COR-L47 (cell line): ENCODE measurements at regions not wholly inside any gene's neighbourhood (a gene's known extent, or its start where the extent isn't known, plus 50 kb on each side); places are given as distances from the start of the nearest gene placed in this dataset.

Experiments
- DNase-seq: peaks from one replicate; lab custom pipeline; 2025; lab: John Stamatoyannopoulos, UW

DNA sequence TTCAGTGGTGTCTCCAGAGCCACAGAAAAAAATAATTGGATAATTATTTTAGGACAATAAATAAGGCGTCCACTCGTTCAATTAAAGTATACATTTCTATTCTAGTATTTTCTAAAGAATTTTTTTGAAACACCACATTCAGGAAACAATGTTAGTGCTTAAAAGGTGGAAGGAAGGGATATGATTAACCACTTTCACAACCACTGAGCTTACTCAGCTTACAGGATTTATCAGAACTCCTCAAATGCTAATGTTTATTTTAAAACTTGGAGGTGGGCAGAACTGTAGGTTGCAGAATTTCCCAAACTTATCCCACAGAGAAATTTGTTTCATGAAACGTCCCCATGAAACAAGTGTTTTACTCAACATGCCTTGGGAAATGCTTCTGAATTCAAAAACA, 54.3 kb upstream of the MAGEB2 start:
- DNase-seq, result no peak
